HTR-8/SVneo (cell line): ENCODE measurements at regions not wholly inside any gene's neighbourhood (a gene's known extent, or its start where the extent isn't known, plus 50 kb on each side); places are given as distances from the start of the nearest gene placed in this dataset.
"Not testable (repeated sequence)": the region's sequence is repeated elsewhere in the genome, so short reads cannot be mapped to it uniquely, and the experiment has no call there.

ENCODE experiments used
- DNase-seq: peaks from one replicate; pipeline ENCODE4 v3.0.0; 2011; ENCODE audit warnings: low spot score, mixed read lengths; ENCODE audit not compliant: insufficient read length
- FAIRE-seq: peaks from 2 replicates; lab custom pipeline; 2011; peaks lifted over from hg19 to GRCh38; lab: Jason Lieb, UNC

DNA sequence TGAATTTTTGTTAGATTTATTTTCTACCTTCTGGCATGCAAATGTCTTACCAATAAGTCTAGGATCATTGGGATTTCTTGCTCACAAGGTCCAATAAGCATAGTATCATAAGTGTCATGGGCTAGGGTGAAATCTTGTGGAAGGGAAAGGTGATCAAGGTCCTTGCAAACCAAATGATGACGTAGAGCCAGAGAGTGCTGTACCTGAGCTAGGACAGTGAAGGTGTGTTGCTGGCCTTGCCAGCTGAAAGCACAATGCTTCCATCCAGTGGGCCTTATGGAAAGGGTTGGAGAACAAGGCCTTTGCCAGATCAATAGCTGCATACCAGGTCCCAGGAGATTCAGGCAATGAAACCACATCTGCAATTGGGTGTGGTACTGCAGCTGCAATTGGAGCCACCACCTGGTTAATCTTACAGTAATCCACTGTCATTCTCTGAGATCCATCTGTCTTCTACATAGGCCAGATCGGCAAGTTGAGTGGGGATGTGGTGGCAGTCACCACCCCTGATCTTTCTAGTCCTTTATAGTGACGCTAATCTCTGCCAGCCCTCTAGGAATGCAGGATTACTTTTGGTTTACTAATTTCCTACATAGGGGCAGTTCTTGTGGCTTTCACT, 208.9 kb upstream of the MYL2 start:
- DNase-seq: no peak
- FAIRE-seq: no peak

- FAIRE-seq: no peak
- DNase-seq: no peak
These were observed 206.0 kb upstream of the MYL2 start for GRCh38 chr12:111126331-111126730.

DNA sequence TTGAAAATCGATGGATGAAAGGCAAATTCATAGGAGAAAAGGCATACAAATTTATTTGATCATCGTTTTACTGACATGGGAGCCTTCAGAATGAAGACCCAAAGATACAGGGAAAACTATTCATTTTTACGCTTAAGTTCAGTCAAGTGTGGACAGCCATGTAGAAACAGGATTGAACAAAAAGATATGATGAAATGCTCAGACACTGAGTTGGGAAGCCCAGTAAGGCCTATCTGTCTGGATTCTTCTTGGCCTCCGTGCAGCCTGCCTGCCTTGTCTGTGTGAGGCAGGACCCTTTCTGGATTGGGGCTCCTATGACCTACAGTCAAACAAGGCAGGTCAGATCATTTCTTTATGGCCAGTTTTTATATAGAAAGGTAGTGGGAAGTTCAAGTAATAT, 203.8 kb upstream of the MYL2 start:
- no peak for DNase-seq

GRCh38 chr12:111123390-111123789, 203.0 kb upstream of the MYL2 start:
- DNase-seq: no peak
- no peak for FAIRE-seq

More for the DNA sequence above, 203.8 kb upstream of the MYL2 start:
- FAIRE-seq: no peak

DNA sequence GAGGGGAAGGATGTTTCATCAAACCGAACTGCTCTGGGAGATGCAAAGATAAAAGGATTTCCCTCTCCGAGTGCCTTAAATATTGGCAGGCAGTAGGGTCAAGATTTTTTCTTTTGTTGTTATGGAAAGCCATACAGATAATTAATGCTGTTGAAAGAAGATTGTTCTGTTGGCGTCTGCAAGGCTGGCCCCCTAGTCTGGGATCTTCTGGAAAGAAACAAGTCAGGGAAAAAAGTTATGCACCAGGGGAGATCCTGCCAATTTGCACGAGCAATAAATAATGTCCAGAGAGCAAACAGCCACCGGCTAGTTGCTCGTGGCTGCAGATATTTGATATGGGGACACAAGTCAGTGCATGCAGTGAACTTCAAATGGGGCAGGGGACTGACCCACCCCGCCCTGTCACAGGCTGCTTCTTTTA, 202.1 kb upstream of the MYL2 start:
- DNase-seq (no peak), FAIRE-seq (no peak)

GRCh38 chr12:111121840-111122239, 201.5 kb upstream of the MYL2 start:
- no peak for FAIRE-seq

DNA sequence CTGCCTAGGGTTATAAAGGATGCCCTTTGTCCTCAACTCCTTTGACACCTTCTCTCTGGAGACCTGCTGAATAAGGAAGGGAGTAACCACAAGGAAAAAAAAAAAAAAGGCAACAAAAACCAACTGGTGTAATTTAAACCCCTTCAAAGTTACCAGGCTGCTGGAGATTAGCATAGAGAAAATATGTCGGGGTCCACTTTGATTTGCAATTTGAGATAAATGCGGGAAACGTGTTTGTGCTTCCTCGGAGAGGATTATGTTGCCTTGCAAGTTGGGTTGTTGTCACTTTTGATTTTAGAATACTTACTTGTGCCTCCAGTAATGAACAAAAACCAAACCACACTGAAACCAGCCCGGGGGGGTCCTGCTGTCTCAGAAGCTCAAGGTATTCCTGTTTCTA, 200.2 kb upstream of the MYL2 start:
- FAIRE-seq (no peak), DNase-seq (no peak)

More at GRCh38 chr12:111121840-111122239, 201.5 kb upstream of the MYL2 start:
- no peak for DNase-seq

DNA sequence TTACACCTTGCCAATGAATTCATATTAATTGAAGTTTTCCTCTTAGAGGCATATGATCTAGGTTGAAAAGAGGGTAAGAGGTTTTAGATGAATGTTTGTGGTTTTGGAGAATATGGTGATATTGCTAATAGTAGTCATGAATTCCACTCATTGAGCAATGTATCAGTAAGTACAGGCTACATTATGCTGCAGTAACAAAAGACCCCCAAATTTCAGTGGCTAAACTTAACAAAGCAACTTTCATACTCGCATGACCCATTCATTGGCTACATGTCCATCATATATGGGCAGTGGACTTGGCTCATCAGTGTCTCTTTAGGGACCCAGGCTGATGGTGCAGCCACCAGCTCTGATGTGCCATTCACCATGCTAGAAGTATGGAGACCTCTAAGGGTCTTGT, 196.6 kb upstream of the MYL2 start:
- FAIRE-seq: no peak
- DNase-seq: no peak

- DNase-seq, FAIRE-seq: not testable (repeated sequence)
These were observed 192.9 kb upstream of the MYL2 start for GRCh38 chr12:111113313-111113712.

DNA sequence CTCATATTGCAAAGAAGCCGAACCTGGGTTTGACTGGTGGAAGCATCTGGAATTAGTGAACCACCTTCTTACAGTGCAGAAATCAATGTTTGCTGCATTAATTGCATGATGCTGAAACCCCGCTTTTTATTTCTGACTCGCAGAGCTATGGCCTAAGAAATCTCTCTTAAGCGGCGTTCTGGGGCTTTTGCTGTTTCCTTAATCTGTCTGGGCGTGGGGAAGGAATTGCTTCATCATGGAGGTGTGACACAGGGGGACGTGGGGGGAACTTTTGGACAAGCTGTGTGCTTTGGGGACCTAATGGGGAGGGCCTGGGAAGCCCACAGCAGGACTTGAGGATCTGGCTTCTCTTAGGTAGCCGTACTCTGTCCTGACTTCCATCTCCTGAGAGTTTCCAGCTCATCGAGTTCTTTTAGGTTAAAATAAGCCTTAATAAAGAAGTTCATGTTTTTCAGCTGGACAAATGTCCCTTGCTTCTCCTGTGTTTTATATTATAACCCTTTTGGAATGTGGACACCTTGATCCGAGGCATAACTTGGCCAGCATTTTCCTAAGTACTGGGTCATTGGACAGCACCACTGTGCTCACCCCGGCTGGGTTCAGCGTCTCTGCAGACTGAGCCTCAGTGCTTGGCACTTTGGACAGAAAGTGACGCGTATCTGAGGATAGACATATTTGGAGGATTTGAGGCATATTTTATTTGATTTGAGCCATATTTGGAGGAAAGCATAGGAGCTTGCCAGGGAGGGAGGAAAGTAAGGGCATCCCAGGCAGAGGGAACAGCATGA, 192.1 kb upstream of the MYL2 start:
- DNase-seq (no peak), FAIRE-seq (no peak)

DNA sequence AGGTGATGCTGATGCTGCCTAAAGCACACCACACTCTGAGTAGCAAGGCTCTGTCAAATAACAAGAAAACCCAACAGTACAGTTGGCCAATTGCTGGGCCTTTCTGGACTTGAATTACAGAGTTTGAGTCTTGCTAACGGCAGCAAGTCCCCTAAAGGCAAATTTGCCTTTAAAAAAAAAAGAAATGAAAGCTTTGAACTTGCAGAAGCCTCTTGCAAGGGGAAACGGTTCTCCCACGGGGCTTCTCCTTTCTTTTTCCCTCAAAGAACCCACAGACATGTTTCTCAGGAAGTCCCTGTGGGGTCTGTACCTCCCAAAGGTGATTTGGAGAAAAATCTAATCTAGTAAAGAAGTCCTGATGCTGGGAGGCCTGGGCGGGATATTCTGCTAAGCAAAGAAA, 191.3 kb upstream of the MYL2 start:
- no peak for DNase-seq
- no peak for FAIRE-seq

DNA sequence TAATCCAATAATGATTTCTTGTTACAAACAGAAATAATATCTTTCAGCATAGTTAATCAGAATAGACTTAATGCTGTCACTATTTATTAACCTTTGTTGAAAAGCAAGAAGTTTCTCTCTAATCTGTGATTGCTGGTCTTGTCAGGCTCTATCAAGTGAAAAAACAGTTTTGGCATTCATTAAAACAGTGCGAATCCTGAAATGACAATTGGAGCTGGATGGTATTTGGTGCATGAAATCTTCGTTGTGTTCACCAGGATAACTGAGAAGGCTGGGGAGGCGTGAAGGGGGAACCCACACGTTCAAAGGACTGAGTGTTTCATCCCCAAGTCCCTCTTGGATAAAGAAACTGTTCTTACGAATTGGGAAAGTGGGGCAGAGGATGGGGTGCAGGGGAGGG, 190.2 kb upstream of the MYL2 start:
- no peak for FAIRE-seq
- no peak for DNase-seq

DNA sequence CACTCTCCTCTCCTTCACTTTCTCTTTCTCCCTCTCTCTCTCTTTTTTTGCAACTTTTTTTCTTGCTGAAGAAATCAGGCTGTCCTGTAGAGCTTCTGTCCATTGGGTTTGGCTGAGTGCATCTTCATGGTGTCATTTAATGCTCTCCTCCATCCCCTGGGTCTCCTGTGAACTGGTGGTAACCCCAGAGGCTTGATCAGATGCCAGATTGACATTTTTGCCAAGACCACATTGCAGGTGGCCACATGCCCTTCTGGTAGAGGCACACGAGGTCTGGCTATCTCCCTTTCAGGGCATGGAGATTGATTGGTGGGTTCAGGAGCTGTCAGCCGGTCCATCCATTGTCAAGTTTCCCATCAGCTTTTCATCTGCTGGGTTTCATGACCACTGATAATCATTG, 188.3 kb upstream of the MYL2 start:
- FAIRE-seq (no peak), DNase-seq (no peak)

DNA sequence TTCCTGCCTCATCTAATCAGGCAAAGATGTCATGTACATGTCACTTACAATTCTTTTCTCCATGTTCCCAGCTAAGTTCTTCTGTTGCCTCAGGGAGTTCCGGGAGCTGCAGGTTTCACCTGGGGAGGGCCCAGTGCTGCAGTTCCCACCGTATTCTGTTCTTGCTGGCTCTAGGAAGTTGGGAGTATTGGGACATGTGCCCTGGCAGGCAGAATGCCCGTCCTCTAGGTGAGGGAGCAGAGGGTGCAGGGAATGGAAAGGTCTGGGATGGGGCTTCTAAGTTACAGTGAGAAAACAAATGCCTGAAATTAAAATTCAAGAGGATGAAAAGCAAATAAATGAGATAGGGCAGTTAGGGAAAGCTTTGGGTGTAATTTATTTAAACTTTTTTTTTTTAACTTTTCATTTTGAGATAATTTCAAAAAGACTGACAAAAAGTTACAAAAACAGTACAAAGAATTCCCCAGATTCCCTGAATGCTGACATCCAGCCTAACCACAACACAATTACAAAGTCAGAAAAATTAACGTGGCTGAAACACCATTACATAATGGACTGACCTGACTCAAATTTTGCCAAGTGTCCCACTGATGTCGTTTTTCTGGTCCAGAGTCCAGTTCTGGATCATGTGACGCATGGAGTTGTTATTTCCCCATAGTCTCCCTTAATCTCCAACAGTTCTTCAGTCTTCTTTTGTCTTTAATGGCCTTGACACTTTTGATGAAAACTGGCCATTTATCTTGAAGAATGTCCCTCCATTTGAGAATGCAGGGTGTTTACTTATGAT, 187.2 kb upstream of the MYL2 start:
- DNase-seq: no peak
- FAIRE-seq: no peak

DNA sequence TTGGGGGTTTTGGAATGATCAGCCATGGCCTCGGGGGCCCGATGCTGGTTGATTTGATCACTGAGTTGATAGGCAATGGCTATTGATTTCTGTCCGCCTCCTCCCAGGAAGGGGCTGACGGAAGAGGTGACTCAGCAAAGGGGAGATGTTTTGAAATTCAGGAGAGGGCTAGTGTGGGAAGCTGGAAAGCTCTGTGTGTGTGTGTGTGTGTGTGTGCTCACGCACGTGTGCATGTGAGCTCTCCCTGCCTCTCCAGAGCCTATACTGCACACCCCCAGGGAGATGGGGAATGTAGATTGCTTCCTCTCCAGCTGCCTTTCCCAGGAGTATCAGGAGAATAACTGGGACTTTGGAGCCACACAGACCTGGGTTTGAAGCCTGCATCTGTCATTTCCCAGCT, 184.9 kb upstream of the MYL2 start:
- DNase-seq: no peak

GRCh38 chr12:111103583-111103982, 183.2 kb upstream of the MYL2 start:
- FAIRE-seq (no peak), DNase-seq (no peak)

More for the DNA sequence above, 184.9 kb upstream of the MYL2 start:
- no peak for FAIRE-seq

DNA sequence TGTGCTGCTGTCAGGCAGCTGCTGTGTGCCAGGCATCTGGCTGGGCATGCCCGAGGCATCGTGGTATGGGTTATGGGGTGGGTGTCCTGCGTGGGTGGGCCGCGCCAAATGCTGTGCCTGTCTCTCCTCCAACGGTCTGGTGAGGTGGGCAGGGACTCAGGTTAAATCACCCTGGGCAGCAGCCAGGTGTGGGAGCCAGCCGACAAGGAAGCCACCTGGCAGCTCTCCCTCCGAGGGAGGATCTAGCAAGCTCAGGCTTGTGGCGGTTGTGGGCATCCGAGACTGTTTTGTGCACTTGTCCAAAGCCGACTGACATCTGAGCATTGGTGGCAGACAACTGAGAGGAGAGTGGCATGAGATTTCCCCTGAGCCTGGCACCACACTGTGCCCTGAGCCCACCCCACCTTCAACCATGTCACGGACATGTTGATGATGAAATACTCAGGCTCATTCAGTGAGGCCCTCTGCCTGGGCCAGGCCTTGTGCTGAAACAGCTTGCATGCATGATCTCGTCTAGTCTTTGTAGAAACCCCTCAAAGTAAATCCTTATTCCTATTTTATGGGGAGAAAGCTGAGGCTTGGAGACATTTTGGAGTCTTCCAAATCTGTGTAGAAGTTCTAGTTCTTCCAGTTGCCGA, 181.8 kb upstream of the MYL2 start:
- no peak for FAIRE-seq

GRCh38 chr12:111101003-111101402, 180.6 kb upstream of the MYL2 start:
- no peak for DNase-seq
- FAIRE-seq: no peak

More for the DNA sequence above, 181.8 kb upstream of the MYL2 start:
- DNase-seq: no peak

GRCh38 chr12:111100554-111100953, 180.2 kb upstream of the MYL2 start:
- DNase-seq: no peak
- no peak for FAIRE-seq

- DNase-seq (no peak), FAIRE-seq (no peak)
These were observed 179.6 kb upstream of the MYL2 start for GRCh38 chr12:111100003-111100402.

GRCh38 chr12:111099186-111099585, 178.8 kb upstream of the MYL2 start:
- no peak for FAIRE-seq
- no peak for DNase-seq
